SK-N-MC (cell line): ENCODE measurements at regions not wholly inside any gene's neighbourhood (a gene's known extent, or its start where the extent isn't known, plus 50 kb on each side); places are given as distances from the start of the nearest gene placed in this dataset.

ENCODE experiments used
- DNase-seq: peaks from one replicate; pipeline ENCODE4 v3.0.0-alpha.2; 2011; ENCODE audit warnings: low read depth, low spot score
- H3K27ac ChIP-seq: fragments of 200-600 bp; sonication (generic); 2 replicates; pipeline ENCODE4 v1.5.1; 2016; ENCODE audit warnings: mixed run types
- H3K36me3 ChIP-seq: fragments of 200-600 bp; sonication (generic); 2 replicates; pipeline ENCODE4 v1.6.1; 2017; ENCODE audit warnings: antibody characterized with exemption, low read length, mixed read lengths; ENCODE audit not compliant: insufficient read depth
- H3K4me3 ChIP-seq: fragments of 200-600 bp; sonication (generic); 2 replicates; pipeline ENCODE4 v1.5.1; 2016
- H3K9ac ChIP-seq: fragments of 200-600 bp; sonication (generic); 2 replicates; pipeline ENCODE4 v1.8.0; 2017; ENCODE audit warnings: mixed run types, mixed read lengths; ENCODE audit not compliant: insufficient read length
- H3K9me3 ChIP-seq: fragments of 200-600 bp; sonication (generic); 2 replicates; pipeline ENCODE4 v1.6.1; 2017; ENCODE audit warnings: low read depth, mild to moderate bottlenecking, antibody characterized with exemption, low read length, moderate library complexity, mixed read lengths
- EZH2 ChIP-seq: fragments of 200-600 bp; sonication (generic); IDR thresholded peaks from one replicate; pipeline ENCODE4 v1.6.1; 2017; ENCODE audit warnings: antibody characterized with exemption
- FOXP2 ChIP-seq: optimal IDR thresholded peaks from 2 replicates; pipeline ENCODE3; 2011; ENCODE audit warnings: mild to moderate bottlenecking, moderate library complexity; ENCODE audit not compliant: insufficient read depth; ENCODE audit errors: extremely low read length, control extremely low read depth
- POLR2AphosphoS5 ChIP-seq: IDR thresholded peaks from 2 replicates; pipeline ENCODE4 v1.6.1; 2012; ENCODE audit warnings: mild to moderate bottlenecking, low read depth, low read length, borderline replicate concordance

- no peak for DNase-seq
- no peak for TF ChIP-seq EZH2
- no peak for TF ChIP-seq POLR2AphosphoS5
- TF ChIP-seq FOXP2: no peak
- Histone ChIP-seq H3K27ac (no peak overlapping the region), H3K9me3 (no peaks in the 10 kb centered on the region), H3K4me3 (no peak overlapping the region), H3K9ac (no peak overlapping the region), H3K36me3 (no peaks in the 10 kb centered on the region)
Observed at GRCh38 chr2:60047944-60048525, 505.4 kb downstream of the BCL11A start.

GRCh38 chr2:60047347-60047746 lies 506.1 kb downstream of the BCL11A start:
- Histone ChIP-seq H3K36me3 (no peaks in the 10 kb centered on the region), H3K9me3 (no peaks in the 10 kb centered on the region), H3K9ac (no peak overlapping the region), H3K4me3 (no peak overlapping the region), H3K27ac (no peak overlapping the region)
- TF ChIP-seq POLR2AphosphoS5 (no peak), EZH2 (no peak), FOXP2 (no peak)
- DNase-seq: no peak

- Histone ChIP-seq H3K4me3 (no peak overlapping the region), H3K9me3 (no peaks in the 10 kb centered on the region), H3K27ac (no peak overlapping the region), H3K36me3 (no peaks in the 10 kb centered on the region), H3K9ac (no peak overlapping the region)
- DNase-seq: no peak
- no peak for TF ChIP-seq FOXP2
- no peak for TF ChIP-seq POLR2AphosphoS5
- TF ChIP-seq EZH2: no peak
Observed at GRCh38 chr2:60046529-60046928, 506.9 kb downstream of the BCL11A start.

- Histone ChIP-seq H3K36me3 (no peaks in the 10 kb centered on the region), H3K4me3 (no peak overlapping the region), H3K9ac (no peak overlapping the region), H3K9me3 (no peaks in the 10 kb centered on the region), H3K27ac (no peak overlapping the region)
- TF ChIP-seq FOXP2 (no peak), EZH2 (no peak), POLR2AphosphoS5 (no peak)
- DNase-seq: no peak
Observed at GRCh38 chr2:60045456-60045855, 508.0 kb downstream of the BCL11A start.

GRCh38 chr2:60044484-60044883 lies 509.0 kb downstream of the BCL11A start:
- Histone ChIP-seq H3K9me3 (no peaks in the 10 kb centered on the region), H3K9ac (no peak overlapping the region), H3K36me3 (no peaks in the 10 kb centered on the region), H3K4me3 (no peak overlapping the region), H3K27ac (no peak overlapping the region)
- DNase-seq: no peak
- TF ChIP-seq POLR2AphosphoS5: no peak
- no peak for TF ChIP-seq FOXP2
- no peak for TF ChIP-seq EZH2

- no peaks in the 10 kb centered on the region for H3K36me3 ChIP-seq
- no peak for DNase-seq
- H3K27ac ChIP-seq: no peak overlapping the region
- TF ChIP-seq FOXP2 (no peak), EZH2 (no peak), POLR2AphosphoS5 (no peak)
- no peak overlapping the region for H3K4me3 ChIP-seq
- H3K9me3 ChIP-seq: no peaks in the 10 kb centered on the region
- H3K9ac ChIP-seq: no peak overlapping the region
Observed at GRCh38 chr2:60042023-60042422, 511.4 kb downstream of the BCL11A start.

GRCh38 chr2:60033325-60033724 lies 520.1 kb downstream of the BCL11A start:
- DNase-seq: no peak
- no peak overlapping the region for H3K9ac ChIP-seq

GRCh38 chr2:60029566-60029883 lies 523.9 kb downstream of the BCL11A start:
- Histone ChIP-seq H3K9me3 (no peaks in the 10 kb centered on the region), H3K9ac (no peak overlapping the region), H3K4me3 (no peak overlapping the region), H3K27ac (no peak overlapping the region), H3K36me3 (no peaks in the 10 kb centered on the region)
- DNase-seq: no peak
- TF ChIP-seq FOXP2 (no peak), POLR2AphosphoS5 (no peak), EZH2 (no peak)

More at GRCh38 chr2:60033325-60033724, 520.1 kb downstream of the BCL11A start:
- Histone ChIP-seq H3K9me3 (no peaks in the 10 kb centered on the region), H3K36me3 (no peaks in the 10 kb centered on the region), H3K27ac (no peak overlapping the region), H3K4me3 (no peak overlapping the region)
- TF ChIP-seq POLR2AphosphoS5 (no peak), FOXP2 (no peak), EZH2 (no peak)

- no peak overlapping the region for H3K27ac ChIP-seq
- no peaks in the 10 kb centered on the region for H3K36me3 ChIP-seq
- no peaks in the 10 kb centered on the region for H3K9me3 ChIP-seq
- no peak overlapping the region for H3K4me3 ChIP-seq
- TF ChIP-seq POLR2AphosphoS5: no peak
- no peak for TF ChIP-seq EZH2
- no peak for TF ChIP-seq FOXP2
- no peak overlapping the region for H3K9ac ChIP-seq
- no peak for DNase-seq
Observed at GRCh38 chr2:60028849-60029565, 524.4 kb downstream of the BCL11A start.
